ENCODE measurements at regions not wholly inside any gene's neighbourhood (a gene's known extent, or its start where the extent isn't known, plus 50 kb on each side); places are given as distances from the start of the nearest gene placed in this dataset.
"Not testable (repeated sequence)": the region's sequence is repeated elsewhere in the genome, so short reads cannot be mapped to it uniquely, and the experiment has no call there.

GRCh38 chr9:124140941-124141568 is 116.7 kb upstream of the NEK6 start:
- peak in 1 of 2 donors; percentile 44 for DNase-seq (ENCODE audit: low read depth in 2 of 2)
- TF ChIP-seq CTCF (IDR thresholded peaks at IDR 0.05; ENCODE audit: low read depth, low read length), result no peak

GRCh38 chr9:124144561-124145123 is 113.1 kb upstream of the NEK6 start:
- DNase-seq (ENCODE audit: low read depth in 2 of 2), result peak; percentile 72 to 90
- H3K4me3 ChIP-seq (replicated peaks in 1 of 2; ENCODE audit: low read depth in 2 of 2, low read length in 2 of 2), result not testable (repeated sequence)

More at GRCh38 chr9:124140941-124141568, 116.7 kb upstream of the NEK6 start:
- no peak overlapping the region for H3K4me3 ChIP-seq (replicated peaks in 1 of 2; ENCODE audit: low read depth in 2 of 2, low read length in 2 of 2)

GRCh38 chr9:124146031-124146561 is 111.7 kb upstream of the NEK6 start:
- DNase-seq (ENCODE audit: low read depth in 2 of 2), result peak in 1 of 2 donors; percentile 51
- TF ChIP-seq CTCF (IDR thresholded peaks at IDR 0.05; ENCODE audit: low read depth, low read length), result no peak
- H3K4me3 ChIP-seq (replicated peaks in 1 of 2; ENCODE audit: low read depth in 2 of 2, low read length in 2 of 2), result no peak overlapping the region

- TF ChIP-seq CTCF (IDR thresholded peaks at IDR 0.05; ENCODE audit: low read depth, low read length), result no peak
- no peak for DNase-seq (ENCODE audit: low read depth in 2 of 2)
- no peak overlapping the region for H3K4me3 ChIP-seq (replicated peaks in 1 of 2; ENCODE audit: low read depth in 2 of 2, low read length in 2 of 2)
These were observed 107.8 kb upstream of the NEK6 start for GRCh38 chr9:124149992-124150391.

- no peak for TF ChIP-seq CTCF (IDR thresholded peaks at IDR 0.05; ENCODE audit: low read depth, low read length)
- DNase-seq (ENCODE audit: low read depth in 2 of 2), result peak in 1 of 2 donors; percentile 73
- no peak overlapping the region for H3K4me3 ChIP-seq (replicated peaks in 1 of 2; ENCODE audit: low read depth in 2 of 2, low read length in 2 of 2)
These were observed 93.9 kb upstream of the NEK6 start for GRCh38 chr9:124163760-124164255.

GRCh38 chr9:124164811-124165210 is 92.9 kb upstream of the NEK6 start:
- no peak overlapping the region for H3K4me3 ChIP-seq (replicated peaks in 1 of 2; ENCODE audit: low read depth in 2 of 2, low read length in 2 of 2)
- DNase-seq (ENCODE audit: low read depth in 2 of 2), result peak in 1 of 2 donors; percentile 56
- no peak for TF ChIP-seq CTCF (IDR thresholded peaks at IDR 0.05; ENCODE audit: low read depth, low read length)

- TF ChIP-seq CTCF (IDR thresholded peaks at IDR 0.05; ENCODE audit: low read depth, low read length), result no peak
- H3K4me3 ChIP-seq (replicated peaks in 1 of 2; ENCODE audit: low read depth in 2 of 2, low read length in 2 of 2), result no peak overlapping the region
- DNase-seq (ENCODE audit: low read depth in 2 of 2), result no peak
These were observed 83.3 kb upstream of the NEK6 start for GRCh38 chr9:124174433-124174832.

GRCh38 chr9:124177522-124177921 is 80.2 kb upstream of the NEK6 start:
- not testable (repeated sequence) for H3K4me3 ChIP-seq (replicated peaks in 1 of 2; ENCODE audit: low read depth in 2 of 2, low read length in 2 of 2); DNase-seq (ENCODE audit: low read depth in 2 of 2)

Data from cardiac fibroblast (primary cell).